ENCODE measurements at regions not wholly inside any gene's neighbourhood (a gene's known extent, or its start where the extent isn't known, plus 50 kb on each side); places are given as distances from the start of the nearest gene placed in this dataset.

GRCh38 chr2:36289731-36290130, 65.8 kb upstream of the CRIM1 start:
- Histone ChIP-seq H4K20me1 (replicated peaks in 1 of 2; ENCODE audit: control insufficient read depth in 1 of 2, insufficient read depth in 2 of 2, low read length in 2 of 2) (no peaks in the 10 kb centered on the region), H3K27ac (ENCODE audit: low read depth, low read length) (no peak overlapping the region), H2BK12ac (ENCODE audit: low read depth, low read length) (no peak overlapping the region), H3K4me3 (ENCODE audit: extremely low read depth in 1 of 4, insufficient read depth in 2 of 4, low read depth in 3 of 4, low read length in 4 of 4) (no peak overlapping the region), H3K56ac (replicated peaks; ENCODE audit: insufficient read length, low read depth, low read length) (no peak overlapping the region), H2BK120ac (replicated peaks; ENCODE audit: low read depth, low read length) (no peak overlapping the region), H3K23me2 (ENCODE audit: low read depth, low read length) (no peaks in the 10 kb centered on the region), H2BK5ac (ENCODE audit: low read depth, low read length) (no peak overlapping the region), H3K79me1 (ENCODE audit: low read depth, low read length) (no peaks in the 10 kb centered on the region), H4K91ac (replicated peaks; ENCODE audit: insufficient read length, low read length) (no peak overlapping the region), H3K4ac (replicated peaks; ENCODE audit: insufficient read length, low read depth, low read length) (no peak overlapping the region), H3K9ac (replicated peaks in 1 of 4; ENCODE audit: extremely low read depth in 1 of 4, low read depth in 3 of 4, low read length in 3 of 4) (no peak overlapping the region), H2BK15ac (ENCODE audit: low read length) (no peak overlapping the region), H3K79me2 (ENCODE audit: control insufficient read depth in 1 of 2, insufficient read depth in 2 of 2, low read length in 2 of 2) (no peaks in the 10 kb centered on the region), H3K36me3 (ENCODE audit: control insufficient read depth in 2 of 4, insufficient read depth in 4 of 4, low read length in 3 of 4) (no peaks in the 10 kb centered on the region), H3K27me3 (replicated peaks in 1 of 4; ENCODE audit: control insufficient read depth in 3 of 4, extremely low read depth in 1 of 4, insufficient read depth in 3 of 4, low read length in 3 of 4) (no peaks in the 10 kb centered on the region), H2BK20ac (ENCODE audit: low read length) (no peak overlapping the region), H2AFZ (ENCODE audit: low read length) (no peak overlapping the region), H4K5ac (ENCODE audit: insufficient read length, low read depth, low read length) (no peak overlapping the region), H4K8ac (ENCODE audit: extremely low read depth, insufficient read depth, low read length) (no peak overlapping the region), H3K18ac (ENCODE audit: extremely low read depth, low read length) (no peak overlapping the region), H3K23ac (ENCODE audit: insufficient read length) (no peak overlapping the region), H2AK5ac (ENCODE audit: low read depth, low read length) (no peak overlapping the region), H3K4me2 (ENCODE audit: insufficient read depth in 1 of 2, low read depth in 2 of 2, low read length in 2 of 2) (no peak overlapping the region), H3K9me3 (ENCODE audit: insufficient read depth in 2 of 2, low read depth in 1 of 2, low read length in 1 of 2) (no peaks in the 10 kb centered on the region), H3K4me1 (replicated peaks in 1 of 4; ENCODE audit: control insufficient read depth in 3 of 4, insufficient read depth in 4 of 4, low read length in 3 of 4) (peaks cover 0 to 7% (median 2%) of the 10 kb centered on the region in 4 experiments; a peak in 2 of 7 replicates), H3K14ac (ENCODE audit: insufficient read length) (no peak overlapping the region)
- POLR2A ChIA-PET (ENCODE audit: partially characterized antibody), result no interaction called here
- FAIRE-seq, result no peak
- no peak for DNase-seq (ENCODE audit: low read depth in 1 of 2, low spot score in 2 of 2)
- CTCF ChIA-PET (ENCODE audit: partially characterized antibody), result interaction anchor here (1.3 kb wide), 1 partner anchor 318 kb away, joined by 3 read pairs; no protein-coding TSS in a partner anchor
- WGBS, 2 experiments (ENCODE audit: extremely low coverage in 1 of 2, insufficient coverage in 1 of 2, insufficient read length in 1 of 2, insufficient replicate concordance in 2 of 2, low coverage in 1 of 2, low lambda C conversion rate in 2 of 2, missing lambda C conversion rate in 1 of 2), result 79% methylated on average over 1 of the region's 1 CpG; no CpG with 5 or more reads in 1 of the 2 experiments
- TF ChIP-seq SP1 (IDR thresholded peaks at IDR 0.05; ENCODE audit: low read depth, low read length) (no peak), PHF8 (conservative IDR thresholded peaks at IDR 0.05; ENCODE audit: low read depth, low read length) (no peak), NRF1 (IDR thresholded peaks at IDR 0.05; ENCODE audit: low read depth, low read length) (no peak), CEBPB (IDR thresholded peaks at IDR 0.05; ENCODE audit: low read depth, low read length) (no peak), SP4 (IDR thresholded peaks at IDR 0.05; ENCODE audit: low read length) (no peak), NANOG (IDR thresholded peaks at IDR 0.05; ENCODE audit: insufficient read depth, low read depth, low read length, poor library complexity, severe bottlenecking) (no peak), CHD1 (IDR thresholded peaks at IDR 0.05; ENCODE audit: low read depth, low read length) (no peak), SIRT6 (IDR thresholded peaks at IDR 0.05; ENCODE audit: low read length) (no peak), BCL11A (IDR thresholded peaks at IDR 0.05; ENCODE audit: low read depth in 2 of 2, low read length in 2 of 2) (no peak), YY1 (IDR thresholded peaks at IDR 0.05; ENCODE audit: low read depth, low read length) (no peak), TEAD4 (IDR thresholded peaks at IDR 0.05; ENCODE audit: low read depth, low read length) (no peak), JUND (IDR thresholded peaks at IDR 0.05; ENCODE audit: low read length) (no peak), POLR2A (IDR thresholded peaks at IDR 0.05; ENCODE audit: control extremely low read depth in 1 of 2, low read depth in 2 of 2, low read length in 2 of 2) (no peak), RFX5 (IDR thresholded peaks at IDR 0.05; ENCODE audit: borderline replicate concordance, low read depth, low read length) (no peak), SIX5 (IDR thresholded peaks at IDR 0.05; ENCODE audit: low read depth, low read length) (no peak), MAFK (IDR thresholded peaks at IDR 0.05; ENCODE audit: low read depth, low read length) (no peak), TAF7 (optimal IDR thresholded peaks at IDR 0.05; ENCODE audit: borderline replicate concordance, low read depth, low read length) (no peak)

Measured in H1 (cell line).